Stimulated activated memory B cell treated with anti-CD40 and anti-IgM and Interleukin-4, amounts not matched to agents 10 μg/mL and 1 μg/mL and 100 μg/mL, for 72 hours (primary cell): ENCODE measurements at regions not wholly inside any gene's neighbourhood (a gene's known extent, or its start where the extent isn't known, plus 50 kb on each side); places are given as distances from the start of the nearest gene placed in this dataset.

Experiments
- ATAC-seq: fragments of 150-1000 bp; cut with Tn5 transposase; 2 replicates; pipeline ENCODE4 v1.10.0; 2021
- H3K27ac Mint-ChIP-seq: one replicate; pipeline ENCODE4 v1.8.0; 2022; ENCODE audit warnings: mild to moderate bottlenecking, mixed read lengths
- H3K27me3 Mint-ChIP-seq: one replicate; pipeline ENCODE4 v1.8.0; 2022; ENCODE audit warnings: mixed read lengths
- H3K36me3 Mint-ChIP-seq: one replicate; pipeline ENCODE4 v1.8.0; 2022; ENCODE audit warnings: mixed read lengths
- H3K4me1 Mint-ChIP-seq: one replicate; pipeline ENCODE4 v1.8.0; 2022; ENCODE audit warnings: mixed read lengths
- H3K4me3 Mint-ChIP-seq: one replicate; pipeline ENCODE4 v1.8.0; 2022; ENCODE audit warnings: mild to moderate bottlenecking, moderate library complexity, mixed read lengths
- H3K9me3 Mint-ChIP-seq: one replicate; pipeline ENCODE4 v1.8.0; 2022; ENCODE audit warnings: mixed read lengths

DNA sequence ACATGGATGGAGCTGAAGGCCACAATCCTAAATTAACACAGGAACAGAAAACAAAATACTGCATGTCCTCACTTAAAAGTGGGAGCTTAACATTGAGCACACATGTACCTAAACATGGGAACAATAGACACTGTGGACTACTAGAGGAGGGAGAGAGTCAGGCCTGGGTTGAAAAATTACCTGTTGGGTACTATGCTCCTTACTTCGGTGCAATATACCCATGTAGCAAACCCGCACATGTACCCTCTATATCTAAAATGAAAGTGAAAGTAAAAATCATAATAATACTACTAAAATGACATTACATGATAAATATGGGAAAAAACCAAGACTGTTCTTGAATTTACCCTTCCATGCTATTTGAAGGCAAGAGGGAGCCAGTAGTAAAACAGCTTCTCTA, 1273.8 kb upstream of the ADGRB3 start:
- Mint-ChIP-seq H3K27ac (no peak overlapping the region), H3K27me3 (no peaks in the 10 kb centered on the region), H3K9me3 (no peaks in the 10 kb centered on the region), H3K36me3 (no peaks in the 10 kb centered on the region), H3K4me3 (no peak overlapping the region), H3K4me1 (no peaks in the 10 kb centered on the region)
- no peak for ATAC-seq

DNA sequence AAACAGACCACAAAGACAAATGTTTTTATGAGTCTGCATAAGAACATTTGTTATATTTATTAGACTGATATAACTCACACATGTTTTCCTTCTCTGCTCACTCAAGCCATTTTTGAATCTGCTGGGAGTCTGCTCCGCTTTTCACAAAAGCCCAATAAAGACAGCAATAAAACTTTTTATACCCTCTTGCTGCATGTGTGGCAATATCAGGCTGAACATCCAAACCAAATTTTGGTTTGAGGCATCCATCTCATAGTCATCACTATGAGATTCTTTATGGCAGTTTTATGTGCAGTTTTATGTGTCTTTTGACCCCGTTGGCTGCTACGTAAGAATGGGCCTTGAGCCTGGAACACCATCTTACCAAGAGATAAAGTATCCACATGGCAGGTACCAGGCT, 1276.8 kb upstream of the ADGRB3 start:
- Mint-ChIP-seq H3K4me1 (no peaks in the 10 kb centered on the region), H3K9me3 (peaks cover 4% of the 10 kb centered on the region), H3K36me3 (no peaks in the 10 kb centered on the region), H3K4me3 (no peak overlapping the region), H3K27ac (no peak overlapping the region), H3K27me3 (no peaks in the 10 kb centered on the region)
- no peak for ATAC-seq

GRCh38 chr6:67353861-67354260, 1281.2 kb upstream of the ADGRB3 start:
- Mint-ChIP-seq H3K27me3 (no peaks in the 10 kb centered on the region), H3K9me3 (peaks cover 4% of the 10 kb centered on the region), H3K27ac (no peak overlapping the region), H3K4me3 (no peak overlapping the region), H3K36me3 (no peaks in the 10 kb centered on the region), H3K4me1 (no peaks in the 10 kb centered on the region)
- ATAC-seq, result no peak

GRCh38 chr6:67352717-67353116, 1282.4 kb upstream of the ADGRB3 start:
- Mint-ChIP-seq H3K4me3 (no peak overlapping the region), H3K36me3 (no peaks in the 10 kb centered on the region), H3K27me3 (no peaks in the 10 kb centered on the region), H3K9me3 (peaks cover 4% of the 10 kb centered on the region), H3K27ac (no peak overlapping the region), H3K4me1 (no peaks in the 10 kb centered on the region)
- ATAC-seq, result no peak

DNA sequence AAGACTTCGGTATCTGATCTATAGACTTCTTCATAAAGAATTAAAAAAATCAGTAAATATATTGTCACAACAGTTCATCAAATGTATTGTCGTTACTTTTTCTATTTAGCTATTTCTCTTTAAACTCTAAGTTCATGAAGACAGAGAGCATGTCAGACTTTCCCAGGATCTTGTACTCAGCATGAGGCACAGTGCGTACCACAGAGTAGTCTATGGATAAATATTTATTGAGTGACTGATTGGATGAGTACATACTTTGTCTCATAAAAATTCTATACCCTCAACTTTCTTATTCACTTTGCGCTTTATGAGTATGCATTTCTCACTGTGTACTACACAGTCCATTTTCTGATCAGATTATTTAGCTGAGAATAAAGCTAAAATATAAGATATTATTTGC, 1284.4 kb upstream of the ADGRB3 start:
- no peak for ATAC-seq
- H3K27me3 Mint-ChIP-seq, result no peaks in the 10 kb centered on the region
- no peaks in the 10 kb centered on the region for H3K4me1 Mint-ChIP-seq
- H3K4me3 Mint-ChIP-seq, result no peak overlapping the region
- H3K27ac Mint-ChIP-seq, result no peak overlapping the region
- H3K9me3 Mint-ChIP-seq, result peaks cover 4% of the 10 kb centered on the region
- H3K36me3 Mint-ChIP-seq, result no peaks in the 10 kb centered on the region

DNA sequence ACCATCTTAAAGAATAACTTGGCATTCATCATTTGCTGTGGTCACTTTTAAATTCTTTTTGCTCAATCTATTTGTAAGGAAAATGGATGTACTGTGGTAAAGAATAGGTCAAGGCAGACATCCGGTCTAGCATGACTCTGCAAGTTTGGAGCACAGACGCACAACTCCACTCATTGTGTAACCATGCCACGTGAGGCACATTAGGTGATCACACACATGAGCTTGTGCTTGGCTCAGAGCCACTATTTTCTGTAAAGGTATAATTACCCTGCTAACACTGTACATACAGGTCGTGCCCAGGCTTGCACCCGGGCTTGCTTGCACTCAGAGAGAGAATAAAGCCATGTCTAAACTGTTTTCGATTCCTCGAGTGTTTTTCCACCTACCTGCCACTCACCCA, 1289.1 kb upstream of the ADGRB3 start:
- Mint-ChIP-seq H3K9me3 (no peaks in the 10 kb centered on the region), H3K36me3 (no peaks in the 10 kb centered on the region), H3K27me3 (no peaks in the 10 kb centered on the region), H3K4me1 (no peaks in the 10 kb centered on the region), H3K4me3 (no peak overlapping the region), H3K27ac (no peak overlapping the region)
- no peak for ATAC-seq

- no peak overlapping the region for H3K4me3 Mint-ChIP-seq
- H3K36me3 Mint-ChIP-seq, result no peaks in the 10 kb centered on the region
- peaks cover 8% of the 10 kb centered on the region for H3K9me3 Mint-ChIP-seq
- ATAC-seq, result no peak
- H3K27ac Mint-ChIP-seq, result no peak overlapping the region
- no peaks in the 10 kb centered on the region for H3K4me1 Mint-ChIP-seq
- H3K27me3 Mint-ChIP-seq, result no peaks in the 10 kb centered on the region
These were observed 1299.1 kb upstream of the ADGRB3 start for GRCh38 chr6:67336014-67336413.

DNA sequence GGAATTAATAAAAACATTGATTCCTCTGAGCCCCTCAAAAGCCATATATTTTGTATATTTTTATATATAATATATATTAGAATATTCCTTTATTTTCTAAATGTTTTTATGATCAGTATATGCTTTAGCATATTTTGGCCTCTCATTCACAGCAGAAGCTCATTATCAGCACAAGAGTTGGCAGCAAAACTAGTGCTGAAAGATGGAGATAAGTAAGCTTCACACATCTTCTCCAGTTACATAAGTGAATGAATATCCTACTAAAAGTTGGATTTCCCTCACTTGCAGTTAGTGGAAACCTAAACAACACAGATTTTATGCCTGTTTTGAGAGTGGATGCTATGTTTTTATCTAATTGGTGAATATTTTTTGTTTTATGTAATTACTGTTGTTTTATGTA, 1303.8 kb upstream of the ADGRB3 start:
- H3K9me3 Mint-ChIP-seq, result no peaks in the 10 kb centered on the region
- no peak for ATAC-seq
- H3K4me3 Mint-ChIP-seq, result no peak overlapping the region
- H3K4me1 Mint-ChIP-seq, result no peaks in the 10 kb centered on the region
- H3K36me3 Mint-ChIP-seq, result no peaks in the 10 kb centered on the region
- no peaks in the 10 kb centered on the region for H3K27me3 Mint-ChIP-seq
- H3K27ac Mint-ChIP-seq, result no peak overlapping the region

- Mint-ChIP-seq H3K36me3 (no peaks in the 10 kb centered on the region), H3K27ac (no peak overlapping the region), H3K4me1 (no peaks in the 10 kb centered on the region), H3K4me3 (no peak overlapping the region), H3K27me3 (no peaks in the 10 kb centered on the region), H3K9me3 (peaks cover 3% of the 10 kb centered on the region)
- ATAC-seq, result no peak
These were observed 1306.8 kb upstream of the ADGRB3 start for GRCh38 chr6:67328269-67328668.

DNA sequence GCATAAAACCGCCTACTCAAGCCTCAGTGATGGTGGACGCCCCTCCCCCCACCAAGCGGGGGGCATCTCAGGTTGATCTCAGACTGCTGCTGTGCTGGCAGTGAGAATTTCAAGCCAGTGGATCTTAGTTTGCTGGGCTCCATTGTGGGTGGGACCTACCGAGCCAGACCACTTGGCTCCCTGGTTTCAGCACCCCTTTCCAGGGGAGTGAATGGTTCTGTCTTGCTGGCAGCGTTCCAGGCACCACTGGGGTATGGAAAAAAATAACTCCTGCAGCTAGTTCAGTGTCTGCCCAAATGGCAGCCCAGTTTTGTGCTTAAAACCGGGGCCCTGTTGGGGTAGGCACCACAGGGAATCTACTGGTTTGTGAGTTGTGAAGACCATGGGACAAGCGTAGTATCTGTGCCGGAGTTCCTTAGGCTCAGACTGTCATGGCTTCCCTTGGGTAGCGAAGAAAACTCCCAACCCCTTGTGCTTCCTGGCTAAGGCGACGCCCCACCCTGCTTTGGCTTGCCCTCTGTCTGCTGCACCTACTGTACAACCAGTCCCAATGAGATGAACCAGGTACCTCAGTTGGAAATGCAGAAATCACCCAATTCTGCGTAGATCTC, 1334.5 kb upstream of the ADGRB3 start:
- H3K27ac Mint-ChIP-seq, result no peak overlapping the region
- H3K27me3 Mint-ChIP-seq, result no peaks in the 10 kb centered on the region
- H3K9me3 Mint-ChIP-seq, result peaks cover 6% of the 10 kb centered on the region
- no peak for ATAC-seq
- H3K4me3 Mint-ChIP-seq, result no peak overlapping the region
- no peaks in the 10 kb centered on the region for H3K4me1 Mint-ChIP-seq
- no peaks in the 10 kb centered on the region for H3K36me3 Mint-ChIP-seq

DNA sequence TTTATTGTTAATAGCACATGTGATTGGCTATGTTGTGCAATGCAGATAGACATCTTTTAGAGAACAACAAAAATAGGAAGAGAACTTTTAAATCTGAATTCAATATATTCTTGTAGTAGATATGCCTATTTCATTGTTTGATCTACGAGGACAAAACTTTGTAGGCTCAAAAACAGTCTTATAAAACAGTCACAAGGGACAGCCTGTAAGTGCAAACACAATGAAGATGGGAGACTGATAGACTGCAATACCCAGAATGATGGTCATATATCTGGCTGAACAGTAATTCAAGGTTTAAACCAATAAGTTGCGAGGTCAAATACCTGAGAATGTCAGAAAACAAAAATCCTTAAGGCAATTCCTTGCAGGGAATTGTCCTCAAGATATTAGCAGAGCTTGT, 1342.9 kb upstream of the ADGRB3 start:
- peaks cover 7% of the 10 kb centered on the region for H3K9me3 Mint-ChIP-seq
- no peak for ATAC-seq
- no peaks in the 10 kb centered on the region for H3K36me3 Mint-ChIP-seq
- no peak overlapping the region for H3K27ac Mint-ChIP-seq
- H3K27me3 Mint-ChIP-seq, result no peaks in the 10 kb centered on the region
- no peaks in the 10 kb centered on the region for H3K4me1 Mint-ChIP-seq
- H3K4me3 Mint-ChIP-seq, result no peak overlapping the region

- no peaks in the 10 kb centered on the region for H3K27me3 Mint-ChIP-seq
- no peak overlapping the region for H3K27ac Mint-ChIP-seq
These were observed 1347.5 kb upstream of the ADGRB3 start for GRCh38 chr6:67287566-67287965.

DNA sequence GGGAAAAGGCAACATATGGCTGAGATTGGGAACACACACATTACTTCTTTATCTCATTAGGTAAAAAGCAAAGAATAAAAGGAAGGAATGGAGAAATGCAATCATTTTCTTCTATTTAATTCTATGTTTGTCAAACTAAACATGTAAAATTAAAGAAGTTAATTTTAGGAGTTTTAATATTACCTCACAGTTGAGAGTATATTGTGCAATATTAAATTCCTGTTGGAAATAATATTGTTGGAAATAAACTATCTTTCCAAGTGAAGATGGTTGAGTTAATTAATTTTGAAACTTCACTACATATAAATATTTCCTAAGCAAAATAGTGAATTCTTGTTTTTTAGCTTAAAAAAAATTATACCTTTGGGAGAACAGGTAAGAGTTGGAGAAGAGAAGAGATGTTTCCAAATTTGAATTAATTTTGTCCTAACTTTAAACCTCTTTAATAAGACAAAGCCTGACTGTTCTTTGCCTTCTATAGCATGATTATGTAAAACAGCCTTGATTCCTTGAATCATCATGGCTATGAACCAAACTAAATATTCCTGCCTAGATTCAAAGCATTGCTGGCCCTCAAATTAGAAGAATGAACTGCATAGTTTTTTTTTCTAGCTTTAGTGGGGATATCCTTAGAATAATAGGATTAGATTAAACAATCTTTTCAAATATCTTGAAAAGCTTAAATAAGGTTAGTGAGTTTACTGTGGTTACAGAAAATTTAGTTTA, 1349.1 kb upstream of the ADGRB3 start:
- Mint-ChIP-seq H3K36me3 (no peaks in the 10 kb centered on the region), H3K27me3 (no peaks in the 10 kb centered on the region), H3K4me3 (no peak overlapping the region), H3K27ac (no peak overlapping the region), H3K9me3 (peaks cover 4% of the 10 kb centered on the region), H3K4me1 (no peaks in the 10 kb centered on the region)
- no peak for ATAC-seq

More at GRCh38 chr6:67287566-67287965, 1347.5 kb upstream of the ADGRB3 start:
- peaks cover 4% of the 10 kb centered on the region for H3K9me3 Mint-ChIP-seq
- no peak for ATAC-seq
- no peaks in the 10 kb centered on the region for H3K4me1 Mint-ChIP-seq
- no peak overlapping the region for H3K4me3 Mint-ChIP-seq
- no peaks in the 10 kb centered on the region for H3K36me3 Mint-ChIP-seq

DNA sequence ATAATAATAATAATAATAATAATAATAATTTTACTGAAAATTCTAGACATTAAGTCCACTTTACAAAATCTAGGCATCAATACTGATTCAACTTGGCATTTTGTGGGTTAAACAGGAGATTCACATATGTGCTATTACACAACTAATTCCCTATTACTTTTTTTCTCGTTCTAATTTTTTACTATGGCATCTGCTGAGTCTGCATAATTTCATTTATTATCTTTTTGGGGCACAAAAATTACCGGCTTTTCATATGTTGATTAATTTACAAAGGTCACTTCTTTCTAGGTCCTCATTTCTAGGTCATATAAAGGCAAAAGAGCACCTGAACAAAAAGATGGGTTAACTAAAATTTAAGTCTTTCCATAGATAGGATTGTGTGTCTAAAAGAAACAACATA, 1357.8 kb upstream of the ADGRB3 start:
- Mint-ChIP-seq H3K36me3 (no peaks in the 10 kb centered on the region), H3K27ac (no peak overlapping the region), H3K9me3 (no peaks in the 10 kb centered on the region), H3K27me3 (no peaks in the 10 kb centered on the region), H3K4me3 (no peak overlapping the region), H3K4me1 (no peaks in the 10 kb centered on the region)
- no peak for ATAC-seq

GRCh38 chr6:67265996-67266921, 1368.8 kb upstream of the ADGRB3 start:
- Mint-ChIP-seq H3K36me3 (no peaks in the 10 kb centered on the region), H3K27ac (no peak overlapping the region)

More at GRCh38 chr6:67265996-67266921, 1368.8 kb upstream of the ADGRB3 start:
- peak; percentile 16 for ATAC-seq
- Mint-ChIP-seq H3K4me1 (no peaks in the 10 kb centered on the region), H3K27me3 (no peaks in the 10 kb centered on the region), H3K4me3 (no peak overlapping the region), H3K9me3 (peaks cover 6% of the 10 kb centered on the region)
